Progenitor cell of endocrine pancreas (in vitro differentiated cells): ENCODE measurements at regions not wholly inside any gene's neighbourhood (a gene's known extent, or its start where the extent isn't known, plus 50 kb on each side); places are given as distances from the start of the nearest gene placed in this dataset.

Source experiments
- DNase-seq: peaks from one replicate; pipeline ENCODE4 v3.0.0; 2021; ENCODE audit warnings: low spot score; ENCODE audit not compliant: unreplicated experiment
- H3K27ac Mint-ChIP-seq: 2 replicates; pipeline ENCODE4 v1.8.0; 2021; ENCODE audit warnings: mild to moderate bottlenecking, moderate library complexity, mixed read lengths
- H3K27me3 Mint-ChIP-seq: 2 replicates; pipeline ENCODE4 v1.8.0; 2021; ENCODE audit warnings: mixed read lengths
- H3K36me3 Mint-ChIP-seq: 2 replicates; pipeline ENCODE4 v1.8.0; 2022; ENCODE audit warnings: mixed read lengths; ENCODE audit not compliant: insufficient read depth
- H3K4me1 Mint-ChIP-seq: 2 replicates; pipeline ENCODE4 v1.8.0; 2021; ENCODE audit warnings: low read depth, mixed read lengths
- H3K4me3 Mint-ChIP-seq: 2 replicates; pipeline ENCODE4 v1.8.0; 2021; ENCODE audit warnings: low read depth, mild to moderate bottlenecking, moderate library complexity, mixed read lengths
- H3K9me3 Mint-ChIP-seq: 2 replicates; pipeline ENCODE4 v1.8.0; 2021; ENCODE audit warnings: low read depth, mixed read lengths
- CTCF ChIP-seq: fragments of 200-600 bp; sonication (generic); IDR thresholded peaks from one replicate; pipeline ENCODE4 v1.5.0; 2021; ENCODE audit warnings: antibody characterized with exemption, mild to moderate bottlenecking; ENCODE audit not compliant: unreplicated experiment

GRCh38 chr13:104181526-104182231 lies 1115.5 kb upstream of the SLC10A2 start:
- Mint-ChIP-seq H3K27me3 (no peaks in the 10 kb centered on the region), H3K27ac (no peak overlapping the region), H3K4me1 (peaks cover 17% of the 10 kb centered on the region), H3K4me3 (no peak overlapping the region), H3K9me3 (peaks cover 9% of the 10 kb centered on the region), H3K36me3 (peaks cover 4% of the 10 kb centered on the region)
- no peak for TF ChIP-seq CTCF
- DNase-seq, result no peak

GRCh38 chr13:104170980-104171555 lies 1104.9 kb upstream of the SLC10A2 start:
- Mint-ChIP-seq H3K27me3 (no peaks in the 10 kb centered on the region), H3K4me1 (peaks cover 20% of the 10 kb centered on the region), H3K36me3 (no peaks in the 10 kb centered on the region), H3K27ac (peak overlapping the region; percentile 84), H3K9me3 (no peaks in the 10 kb centered on the region), H3K4me3 (no peak overlapping the region)
- DNase-seq, result no peak
- TF ChIP-seq CTCF, result no peak

- no peak overlapping the region for H3K27ac Mint-ChIP-seq
- peaks cover 6% of the 10 kb centered on the region for H3K9me3 Mint-ChIP-seq
- no peaks in the 10 kb centered on the region for H3K27me3 Mint-ChIP-seq
- no peak overlapping the region for H3K4me3 Mint-ChIP-seq
- H3K4me1 Mint-ChIP-seq, result no peaks in the 10 kb centered on the region
- DNase-seq, result no peak
- H3K36me3 Mint-ChIP-seq, result no peaks in the 10 kb centered on the region
- TF ChIP-seq CTCF, result no peak
These were observed 1097.8 kb upstream of the SLC10A2 start for GRCh38 chr13:104163866-104164630.

- peaks cover 6% of the 10 kb centered on the region for H3K9me3 Mint-ChIP-seq
- TF ChIP-seq CTCF, result no peak
- no peaks in the 10 kb centered on the region for H3K4me1 Mint-ChIP-seq
- H3K36me3 Mint-ChIP-seq, result no peaks in the 10 kb centered on the region
- H3K27me3 Mint-ChIP-seq, result no peaks in the 10 kb centered on the region
- DNase-seq, result no peak
- H3K4me3 Mint-ChIP-seq, result no peak overlapping the region
- H3K27ac Mint-ChIP-seq, result no peak overlapping the region
These were observed 1094.3 kb upstream of the SLC10A2 start for GRCh38 chr13:104160536-104160935.

- TF ChIP-seq CTCF, result no peak
- H3K4me3 Mint-ChIP-seq, result peak overlapping the region; percentile 46
- peaks cover 2% of the 10 kb centered on the region for H3K36me3 Mint-ChIP-seq
- peaks cover 31% of the 10 kb centered on the region for H3K4me1 Mint-ChIP-seq
- H3K27me3 Mint-ChIP-seq, result no peaks in the 10 kb centered on the region
- H3K9me3 Mint-ChIP-seq, result peaks cover 4% of the 10 kb centered on the region
- no peak for DNase-seq
- peak overlapping the region; percentile 92 for H3K27ac Mint-ChIP-seq
These were observed 1077.7 kb upstream of the SLC10A2 start for GRCh38 chr13:104143760-104144416.
